ENCODE measurements at regions not wholly inside any gene's neighbourhood (a gene's known extent, or its start where the extent isn't known, plus 50 kb on each side); places are given as distances from the start of the nearest gene placed in this dataset.

GRCh38 chr4:128346054-128346716, 58.6 kb upstream of the PGRMC2 start:
- no peak for DNase-seq

DNA sequence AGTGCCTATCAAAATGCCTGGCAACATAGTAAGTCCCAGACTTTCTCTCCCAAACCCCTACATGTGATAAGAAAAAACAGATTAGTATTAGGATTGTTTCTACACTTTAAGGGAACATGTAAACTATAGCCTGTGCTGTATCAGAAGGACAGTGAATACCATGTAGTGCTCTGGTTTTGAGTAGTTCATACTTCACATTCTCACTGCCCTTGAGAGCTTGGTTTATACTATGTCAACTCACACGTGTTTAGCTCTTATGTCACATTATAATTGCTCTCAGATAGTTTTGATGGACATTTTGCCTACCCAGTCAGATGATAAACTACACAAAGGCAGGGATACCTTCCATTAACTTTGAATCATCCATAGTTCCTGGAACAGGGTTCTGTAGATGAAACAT, 58.0 kb upstream of the PGRMC2 start:
- no peak for DNase-seq

- no peak for DNase-seq
Observed at GRCh38 chr4:128342762-128343161, 55.1 kb upstream of the PGRMC2 start.

DNA sequence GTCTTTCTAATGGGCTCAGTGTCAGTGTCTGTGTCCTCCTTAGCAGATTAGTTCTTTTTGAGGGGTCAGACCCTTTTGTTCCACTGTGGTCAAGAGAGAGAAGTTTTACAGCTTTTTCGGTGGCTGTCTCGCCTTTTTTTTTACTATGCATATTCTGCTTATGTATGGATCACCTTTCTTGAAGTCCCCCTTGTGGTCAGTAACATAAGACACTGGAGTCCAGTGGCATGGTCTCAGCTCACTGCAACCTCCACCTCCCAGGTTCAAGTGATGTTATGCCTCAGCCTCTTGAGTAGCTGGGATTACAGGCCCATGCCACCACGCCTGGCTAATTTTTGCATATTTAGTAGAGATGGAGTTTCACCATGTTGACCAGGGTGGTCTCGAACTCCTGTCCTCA, 54.0 kb upstream of the PGRMC2 start:
- DNase-seq: no peak

GRCh38 chr4:128338634-128339355, 51.2 kb upstream of the PGRMC2 start:
- no peak for DNase-seq

DNA sequence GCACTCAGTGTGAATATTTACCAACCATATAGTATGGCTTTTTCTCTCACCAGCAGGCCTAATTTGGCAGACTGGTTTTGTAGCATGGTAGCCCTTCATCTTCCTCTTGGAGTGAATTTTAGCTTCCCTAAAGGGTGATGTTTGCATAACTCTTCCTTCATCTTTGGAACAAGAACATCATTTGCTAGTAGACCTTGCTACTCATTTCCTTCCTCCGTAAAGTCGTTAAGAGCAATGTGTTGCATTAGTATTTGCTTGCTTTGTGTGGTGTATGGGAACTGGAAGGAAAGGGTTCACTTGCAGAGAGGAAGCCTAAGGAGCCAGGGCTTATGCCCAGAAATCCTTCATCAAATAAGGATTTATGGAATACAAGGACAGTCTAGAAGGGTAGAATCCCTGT, 50.2 kb upstream of the PGRMC2 start:
- DNase-seq: no peak
